ENCODE measurements at regions not wholly inside any gene's neighbourhood (a gene's known extent, or its start where the extent isn't known, plus 50 kb on each side); places are given as distances from the start of the nearest gene placed in this dataset.

DNA sequence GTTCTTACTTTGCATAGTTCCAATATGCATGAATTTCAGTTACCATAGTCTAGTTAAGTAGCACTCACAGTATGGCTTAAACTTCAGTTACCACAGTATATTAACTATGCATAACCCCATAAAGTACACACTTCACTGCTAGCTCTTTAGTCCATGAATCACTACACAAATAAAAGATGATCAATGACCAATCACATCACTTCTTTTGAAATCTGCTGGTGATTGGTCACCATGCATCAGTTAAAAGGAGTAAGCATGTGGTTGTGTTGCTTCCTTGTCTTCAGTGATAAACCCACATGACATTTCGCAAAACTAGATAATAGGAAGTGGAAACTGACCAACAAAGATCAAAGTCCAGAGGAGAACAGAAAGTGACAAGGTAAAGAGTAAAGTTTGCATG, 79.0 kb downstream of the TAF11L14 start:
- TF ChIP-seq, protein P1, sequence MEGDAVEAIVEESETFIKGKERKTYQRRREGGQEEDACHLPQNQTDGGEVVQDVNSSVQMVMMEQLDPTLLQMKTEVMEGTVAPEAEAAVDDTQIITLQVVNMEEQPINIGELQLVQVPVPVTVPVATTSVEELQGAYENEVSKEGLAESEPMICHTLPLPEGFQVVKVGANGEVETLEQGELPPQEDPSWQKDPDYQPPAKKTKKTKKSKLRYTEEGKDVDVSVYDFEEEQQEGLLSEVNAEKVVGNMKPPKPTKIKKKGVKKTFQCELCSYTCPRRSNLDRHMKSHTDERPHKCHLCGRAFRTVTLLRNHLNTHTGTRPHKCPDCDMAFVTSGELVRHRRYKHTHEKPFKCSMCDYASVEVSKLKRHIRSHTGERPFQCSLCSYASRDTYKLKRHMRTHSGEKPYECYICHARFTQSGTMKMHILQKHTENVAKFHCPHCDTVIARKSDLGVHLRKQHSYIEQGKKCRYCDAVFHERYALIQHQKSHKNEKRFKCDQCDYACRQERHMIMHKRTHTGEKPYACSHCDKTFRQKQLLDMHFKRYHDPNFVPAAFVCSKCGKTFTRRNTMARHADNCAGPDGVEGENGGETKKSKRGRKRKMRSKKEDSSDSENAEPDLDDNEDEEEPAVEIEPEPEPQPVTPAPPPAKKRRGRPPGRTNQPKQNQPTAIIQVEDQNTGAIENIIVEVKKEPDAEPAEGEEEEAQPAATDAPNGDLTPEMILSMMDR (IDR thresholded peaks at IDR 0.05): no peak
- TF ChIP-seq POLR2A (IDR thresholded peaks at IDR 0.05): no peak

Measured in Peyer's patch (tissue), 4 donors.